CD4-positive, alpha-beta T cell treated with Interleukin-15 for 4 hours (primary cell): ENCODE measurements at regions not wholly inside any gene's neighbourhood (a gene's known extent, or its start where the extent isn't known, plus 50 kb on each side); places are given as distances from the start of the nearest gene placed in this dataset.

Source experiments
- DNase-seq: peaks from one replicate; pipeline ENCODE4 v3.0.0-alpha.2; 2020; ENCODE audit warnings: low spot score

DNA sequence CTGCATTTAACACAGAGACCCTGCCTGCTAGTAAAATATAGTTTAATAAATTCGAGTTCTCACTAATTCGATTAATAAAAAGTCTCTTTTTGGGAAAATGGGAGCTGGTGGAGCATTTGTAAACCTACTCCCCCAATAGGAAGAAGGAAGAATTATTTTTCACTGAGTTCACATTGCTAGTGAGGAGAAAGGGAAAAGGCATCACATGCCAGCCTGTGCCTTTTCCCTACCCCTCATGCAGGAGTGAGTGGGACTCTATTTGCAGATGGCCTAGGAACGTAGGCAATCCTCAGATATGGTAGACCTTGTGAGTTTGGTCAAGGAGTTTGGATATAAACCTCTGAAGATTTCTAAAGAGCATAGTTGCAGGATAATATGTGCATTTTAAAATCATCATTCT lies 218.4 kb upstream of the TRIB2 start:
- no peak for DNase-seq

DNA sequence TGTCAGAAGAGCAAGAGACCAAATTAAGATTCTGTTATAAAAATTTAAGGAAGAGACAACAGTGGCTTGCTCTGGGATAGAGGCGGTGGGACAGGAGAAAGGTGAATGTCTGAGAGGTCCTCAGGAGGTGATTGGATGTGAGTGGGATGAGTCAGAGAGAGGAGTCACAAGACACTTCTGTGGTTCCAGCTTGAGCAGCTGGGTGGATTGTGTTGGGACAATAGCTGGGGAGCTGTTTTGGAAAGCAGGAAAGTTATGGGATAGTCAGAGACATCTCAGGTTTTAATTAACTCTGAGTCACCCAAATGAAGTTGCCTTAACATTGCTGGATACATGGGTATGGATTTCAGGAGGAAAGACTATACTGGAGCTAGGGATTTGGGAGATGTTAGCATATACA lies 218.0 kb upstream of the TRIB2 start:
- DNase-seq = no peak

DNA sequence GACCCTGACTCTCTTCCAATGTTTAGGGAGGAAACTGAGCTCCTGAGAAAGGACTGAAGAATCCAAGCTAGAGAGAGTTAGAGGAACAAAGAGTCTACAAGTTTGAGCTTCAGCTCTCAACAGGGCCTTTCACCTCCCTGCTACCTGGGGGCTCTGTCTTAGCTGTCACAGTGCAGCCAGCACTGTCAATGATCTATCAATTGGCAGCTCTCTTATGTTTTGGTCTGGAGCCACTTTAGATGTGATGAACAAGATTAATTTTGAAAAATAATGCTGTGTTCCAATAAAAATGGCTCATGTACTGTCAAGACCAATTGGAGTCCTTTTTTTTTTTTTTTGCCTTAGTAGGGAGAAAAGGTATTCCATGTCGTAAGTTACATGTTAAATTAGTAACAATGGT lies 215.8 kb upstream of the TRIB2 start:
- no peak for DNase-seq

DNA sequence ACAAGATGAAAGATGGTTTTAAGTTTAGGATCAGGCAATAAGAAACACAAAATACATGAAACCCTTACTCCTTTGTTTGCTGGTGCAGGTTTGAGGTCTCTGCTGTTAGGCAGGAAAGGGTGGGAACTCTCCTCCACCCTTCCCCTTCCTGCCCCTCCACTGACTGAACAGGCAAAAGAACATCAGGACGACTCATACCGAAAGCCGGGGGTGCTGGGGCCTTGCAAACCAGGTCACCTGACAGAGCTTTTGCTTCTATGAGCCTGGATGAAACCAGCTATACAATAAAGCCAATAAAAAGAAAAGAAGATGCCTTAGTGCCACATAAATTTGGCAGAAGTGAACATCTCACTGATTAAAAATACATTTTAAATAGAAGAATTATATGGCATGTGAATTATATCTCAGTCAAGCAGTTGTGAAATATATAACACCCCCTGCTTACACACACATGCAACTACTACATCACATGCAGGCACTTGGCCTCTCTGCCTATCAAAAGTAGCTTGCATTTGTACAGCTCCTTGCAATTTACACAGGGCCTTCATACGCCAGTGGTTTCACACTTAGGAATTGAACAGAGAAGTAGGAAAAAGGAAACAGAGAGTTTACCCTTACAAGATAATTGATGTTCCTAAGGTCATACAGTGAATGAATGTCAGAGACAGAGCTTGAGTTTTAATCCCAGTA lies 215.1 kb upstream of the TRIB2 start:
- DNase-seq = peak; percentile 77

DNA sequence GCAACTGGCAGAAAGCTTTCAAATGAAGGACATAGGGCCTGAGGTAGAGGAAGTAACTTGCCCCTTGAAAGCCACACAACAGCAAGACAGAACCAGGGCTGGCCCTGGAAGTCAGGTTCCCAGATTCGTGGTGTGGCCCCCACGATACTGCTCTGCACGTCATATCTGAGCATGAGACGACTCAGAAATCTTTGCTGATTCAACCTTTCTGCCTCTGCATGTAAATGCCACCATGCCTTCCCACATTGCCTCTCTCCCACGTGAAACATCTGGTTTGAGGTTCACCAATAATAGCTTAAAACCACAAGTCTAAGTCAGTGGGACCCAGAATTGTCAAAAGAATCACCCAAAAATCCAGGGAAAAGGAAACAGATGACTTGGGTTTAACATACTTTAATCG lies 214.0 kb upstream of the TRIB2 start:
- peak; percentile 33 for DNase-seq

DNA sequence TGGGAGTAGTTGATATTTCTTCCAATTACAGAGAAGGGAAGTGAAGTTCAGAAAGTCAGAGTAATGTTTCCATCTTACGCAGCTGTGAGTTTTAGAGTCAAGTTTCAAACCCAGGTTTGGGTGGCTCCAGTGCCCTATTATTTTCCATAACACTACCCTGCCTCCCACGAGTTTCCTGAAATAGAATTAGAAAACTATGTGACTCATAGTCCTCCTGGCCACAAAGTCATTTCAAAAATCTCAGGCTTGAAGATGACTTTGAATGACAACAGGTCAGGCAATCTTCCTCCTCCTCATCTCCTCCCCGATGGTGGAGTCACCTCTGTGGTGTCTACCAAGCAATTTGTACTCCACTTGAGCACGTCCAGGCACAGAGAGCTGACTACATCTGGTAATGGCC lies 212.3 kb upstream of the TRIB2 start:
- peak; percentile 28 for DNase-seq

DNA sequence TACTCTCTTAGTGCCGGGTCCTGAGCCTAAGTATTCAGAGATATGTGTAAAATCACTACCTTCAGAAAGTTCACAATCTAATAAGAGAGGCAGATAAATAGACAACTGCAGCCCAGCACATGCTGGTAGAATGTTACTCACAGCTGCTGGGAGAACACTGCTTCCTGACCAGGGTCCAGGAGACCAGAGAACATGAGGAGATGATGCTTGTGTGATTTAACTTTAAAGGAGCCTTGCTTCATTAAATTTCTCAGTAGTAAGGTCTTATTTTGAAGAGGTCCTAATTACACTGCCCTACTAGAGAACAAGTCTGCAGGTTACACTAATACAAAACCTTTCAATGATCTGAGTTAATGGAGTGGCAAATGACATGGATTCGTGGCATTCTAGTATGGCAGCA lies 209.9 kb upstream of the TRIB2 start:
- no peak for DNase-seq

DNA sequence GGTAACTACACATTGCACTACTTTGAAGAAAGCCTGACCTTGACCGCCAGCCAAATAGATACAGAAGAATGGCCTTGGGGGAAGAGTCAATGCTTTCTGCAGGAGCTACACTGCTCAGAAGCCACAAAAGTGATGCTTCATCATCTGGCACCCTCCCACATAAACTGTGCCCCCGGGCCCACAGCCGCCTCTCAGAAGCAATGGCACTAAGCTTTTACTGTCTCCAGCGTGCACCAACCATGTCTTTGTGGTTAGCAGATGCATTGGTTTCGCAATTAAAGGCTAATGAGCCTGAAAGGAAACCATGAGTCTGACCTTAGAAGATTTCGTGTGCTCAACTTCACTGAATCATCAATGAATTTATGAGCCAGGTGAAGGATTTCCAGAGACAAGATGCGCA lies 209.4 kb upstream of the TRIB2 start:
- DNase-seq = peak; percentile 79

DNA sequence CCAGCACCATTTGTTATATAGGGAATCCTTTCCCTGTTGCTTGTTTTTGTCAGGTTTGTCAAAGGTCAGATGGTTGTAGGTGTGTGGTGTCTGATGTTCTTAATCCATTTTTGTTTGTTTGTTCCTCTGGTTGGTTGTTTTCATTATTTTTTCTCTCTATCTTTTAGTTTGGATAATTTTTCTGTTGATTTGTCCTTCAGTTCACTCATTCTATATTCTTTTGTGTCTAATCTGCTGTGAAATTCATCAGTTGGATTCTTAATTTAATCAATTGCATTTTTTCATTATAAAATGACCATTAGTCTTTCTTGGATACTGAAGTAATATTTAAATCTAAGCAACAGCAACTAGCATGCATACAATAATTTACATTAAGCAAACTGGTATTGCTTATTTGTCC lies 206.7 kb upstream of the TRIB2 start:
- no peak for DNase-seq

DNA sequence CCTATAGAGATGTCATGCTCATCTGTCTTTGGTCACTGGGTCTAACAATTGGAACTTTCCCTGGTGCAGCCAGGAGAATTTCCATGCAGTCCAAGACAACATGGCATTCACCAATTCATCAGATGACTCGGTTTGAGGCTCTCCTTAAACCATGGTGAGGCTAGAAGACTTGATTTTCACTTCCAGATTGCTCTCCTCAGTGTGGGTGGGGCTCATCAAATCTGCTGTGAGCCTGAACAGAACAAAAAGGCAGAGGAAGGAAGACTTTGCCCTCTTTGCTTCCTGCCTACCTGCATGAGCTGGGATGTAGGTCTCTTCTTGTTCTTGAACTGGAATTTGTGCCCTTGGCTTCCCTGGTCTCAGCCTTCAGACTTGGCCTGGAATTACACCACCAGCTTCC lies 203.4 kb upstream of the TRIB2 start:
- no peak for DNase-seq

DNA sequence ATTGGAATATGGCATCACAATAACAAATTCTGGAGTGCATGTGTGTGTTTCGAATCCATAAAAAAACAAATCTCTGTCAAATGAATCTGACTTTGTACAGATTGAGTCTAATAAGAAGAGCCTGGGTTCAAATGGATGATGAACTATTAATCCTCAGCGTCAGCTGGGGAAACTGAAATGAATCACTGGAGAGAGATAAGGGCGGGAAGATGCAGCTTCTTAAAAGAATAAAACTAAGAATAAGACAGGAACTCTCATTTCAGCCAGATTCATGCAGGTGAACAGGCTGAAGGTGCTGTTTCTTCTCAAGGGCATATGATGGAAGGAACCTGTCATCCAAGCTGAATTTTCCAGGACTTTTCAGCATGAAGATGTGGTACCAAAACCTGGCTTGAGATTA lies 202.6 kb upstream of the TRIB2 start:
- DNase-seq = no peak

DNA sequence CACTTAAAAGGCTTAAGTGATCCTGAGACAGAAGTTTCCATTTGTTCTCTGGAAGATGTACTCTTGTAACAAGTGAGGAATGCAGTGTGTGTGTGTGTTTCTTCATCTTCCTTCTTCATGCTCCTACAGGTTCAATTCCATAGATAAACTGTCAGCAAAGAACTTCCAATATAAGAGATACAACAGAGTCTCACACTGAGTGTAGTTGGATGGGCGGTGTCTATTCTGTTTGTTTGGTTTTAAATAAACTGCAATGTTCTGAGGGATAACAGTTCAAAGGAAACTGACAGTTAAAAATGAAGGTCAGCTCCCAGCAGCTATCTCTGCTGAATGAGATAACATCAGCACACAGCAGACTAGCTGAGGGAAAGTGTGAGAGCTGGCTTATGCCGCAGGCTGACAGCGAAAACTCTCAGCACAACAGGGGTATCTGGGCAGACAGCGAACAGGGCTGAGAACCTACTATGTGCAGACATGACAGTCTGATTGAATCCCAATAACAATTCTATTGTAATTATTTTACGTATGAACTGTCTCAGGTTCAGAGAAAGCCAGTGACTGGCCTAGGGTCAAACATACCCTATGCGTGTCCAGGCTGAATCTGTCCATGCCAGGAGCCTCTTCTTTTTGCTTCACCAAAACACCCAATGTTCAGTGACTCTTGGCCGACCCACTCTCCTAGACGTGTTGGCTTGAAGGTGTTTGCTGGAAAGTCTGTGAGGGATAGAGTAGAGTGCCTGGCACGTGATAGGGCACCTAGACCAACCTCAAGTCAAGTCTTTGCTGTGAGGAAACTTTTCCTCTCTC lies 201.9 kb upstream of the TRIB2 start:
- DNase-seq = peak; percentile 57

DNA sequence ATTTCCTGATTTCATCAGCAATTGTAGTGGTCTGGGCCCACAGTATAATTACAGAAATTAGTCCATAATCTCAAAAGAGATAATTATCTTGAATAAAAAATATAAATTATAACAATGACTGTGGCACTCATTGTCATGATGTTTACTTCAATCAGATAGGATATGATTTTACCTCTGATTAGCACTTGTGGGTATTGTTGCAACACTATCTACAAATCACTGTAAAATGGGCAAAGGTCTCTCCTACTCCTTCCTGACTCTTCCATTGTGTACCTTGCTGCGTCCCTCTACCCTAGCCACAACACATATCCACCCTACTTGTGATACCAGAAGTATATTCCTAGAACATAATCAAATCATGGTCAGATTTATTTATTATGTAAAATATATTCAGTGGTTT lies 200.9 kb upstream of the TRIB2 start:
- DNase-seq = no peak

DNA sequence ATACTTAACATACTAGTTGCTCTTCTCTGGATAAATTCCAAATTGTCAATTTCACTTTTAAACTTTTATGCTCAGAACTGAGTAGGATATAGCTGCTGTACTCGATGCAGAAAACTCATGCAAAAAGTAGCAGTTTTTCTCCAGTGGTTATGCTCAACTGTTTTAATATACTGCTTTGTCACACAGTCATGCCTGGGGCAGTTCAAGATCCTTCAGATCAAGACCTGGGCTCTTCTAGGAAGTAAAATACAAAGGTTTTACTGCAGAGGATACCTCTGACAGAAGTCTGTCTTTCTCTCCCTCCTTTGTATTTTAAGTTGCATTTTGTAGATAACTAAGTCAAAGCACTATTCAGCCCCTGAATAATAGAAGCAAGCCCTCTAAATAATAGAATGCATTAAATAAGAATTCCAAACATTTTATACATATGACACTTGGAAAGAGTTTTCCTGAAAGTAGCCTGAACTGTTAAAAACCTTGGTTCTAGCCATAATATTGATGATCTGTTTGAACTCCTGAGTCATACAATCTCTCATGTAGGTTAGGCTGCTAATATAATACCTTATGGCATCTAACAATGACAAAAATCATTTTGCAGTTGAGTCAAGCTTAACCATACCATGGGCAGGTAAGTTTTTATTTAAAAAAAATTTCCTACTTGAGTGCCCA lies 183.3 kb upstream of the TRIB2 start:
- DNase-seq = no peak

DNA sequence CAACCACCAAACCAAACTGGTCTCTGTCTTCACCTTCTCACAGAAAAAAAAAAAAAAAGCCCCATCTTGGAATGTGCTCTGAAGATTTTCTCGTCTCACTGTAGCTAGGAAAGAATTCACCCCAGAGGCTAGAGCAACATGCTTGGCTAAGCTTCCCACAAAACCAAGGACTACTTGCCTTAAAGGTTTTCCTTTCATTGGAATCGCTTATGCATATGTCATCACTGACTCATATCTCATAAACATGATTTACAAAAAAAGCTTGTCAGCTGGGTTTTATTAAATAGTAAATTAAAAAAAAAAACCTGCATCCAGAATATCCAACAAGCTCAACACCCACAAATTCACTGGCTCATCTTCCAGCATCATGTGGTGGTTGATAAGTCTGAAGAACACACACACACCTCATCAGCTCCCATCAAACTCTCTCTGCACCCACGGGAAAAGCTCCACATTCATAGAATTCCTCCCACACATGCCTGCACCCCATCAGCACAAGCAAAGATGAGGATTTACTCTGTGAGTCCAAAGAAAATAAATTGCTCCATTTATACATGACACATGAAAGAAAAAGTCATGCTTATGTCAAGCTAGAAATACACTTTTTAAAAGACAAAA lies 182.0 kb upstream of the TRIB2 start:
- DNase-seq = no peak

DNA sequence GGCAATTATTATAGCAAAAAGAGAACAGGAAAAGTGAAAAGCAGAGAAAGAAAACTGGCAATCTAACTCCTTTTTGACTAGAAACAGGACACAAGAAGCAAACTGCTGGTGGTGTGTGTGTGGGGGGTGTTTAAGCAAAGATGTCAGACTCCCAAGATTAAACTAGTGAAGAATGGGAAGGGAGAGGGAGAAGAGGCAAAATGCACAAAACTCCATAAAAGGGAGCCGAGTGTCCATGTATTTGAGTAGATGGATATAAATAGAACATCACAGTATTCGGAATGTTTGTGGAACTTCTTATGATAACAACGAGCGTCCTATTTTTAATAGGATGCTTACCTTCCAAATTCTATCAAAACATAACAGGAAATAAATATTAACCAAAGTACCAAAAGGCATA lies 179.8 kb upstream of the TRIB2 start:
- no peak for DNase-seq

DNA sequence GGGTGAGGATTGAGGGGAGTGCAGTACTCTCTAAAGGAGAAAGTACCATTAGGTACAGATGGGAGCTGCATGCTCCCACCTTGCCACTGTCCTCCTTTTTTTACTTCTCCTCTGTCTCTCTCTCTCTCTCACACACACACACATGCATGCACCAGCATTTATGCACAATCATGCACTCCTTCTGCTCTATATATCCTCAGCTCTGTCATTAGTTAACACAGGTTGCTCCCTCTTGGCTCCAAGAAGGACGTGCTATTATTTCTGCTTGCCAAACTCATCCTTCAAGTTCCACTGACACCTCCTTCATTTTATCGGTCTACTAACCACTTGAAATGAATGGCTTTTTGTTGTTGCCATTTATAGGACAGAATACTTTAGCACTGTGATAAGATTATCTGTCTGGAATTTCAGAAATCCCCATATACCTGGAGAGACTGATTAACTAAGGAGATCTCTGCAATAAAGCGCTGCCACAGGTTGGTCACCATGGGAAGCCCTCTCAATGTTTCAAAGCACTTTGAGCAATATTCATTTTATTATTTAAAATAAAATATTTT lies 178.5 kb upstream of the TRIB2 start:
- no peak for DNase-seq

DNA sequence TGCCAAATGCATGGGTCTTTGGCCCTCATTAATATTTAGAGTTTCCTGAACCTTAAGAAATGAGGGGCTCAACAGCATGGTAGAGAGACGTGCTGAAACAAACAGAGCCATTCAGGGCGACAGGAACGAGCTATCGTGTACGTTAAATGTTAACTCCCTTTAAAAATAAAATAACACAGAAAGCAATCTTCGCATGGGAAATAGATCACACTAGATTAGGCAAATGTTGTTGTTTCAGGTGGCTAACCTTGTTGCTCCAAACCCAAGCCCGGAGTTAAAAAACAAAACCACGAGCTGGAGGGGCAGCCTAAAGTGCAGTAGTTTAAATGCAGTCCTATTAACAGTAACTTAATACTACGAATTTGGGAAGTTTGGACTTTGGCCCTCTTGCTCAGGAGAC lies 177.4 kb upstream of the TRIB2 start:
- no peak for DNase-seq

DNA sequence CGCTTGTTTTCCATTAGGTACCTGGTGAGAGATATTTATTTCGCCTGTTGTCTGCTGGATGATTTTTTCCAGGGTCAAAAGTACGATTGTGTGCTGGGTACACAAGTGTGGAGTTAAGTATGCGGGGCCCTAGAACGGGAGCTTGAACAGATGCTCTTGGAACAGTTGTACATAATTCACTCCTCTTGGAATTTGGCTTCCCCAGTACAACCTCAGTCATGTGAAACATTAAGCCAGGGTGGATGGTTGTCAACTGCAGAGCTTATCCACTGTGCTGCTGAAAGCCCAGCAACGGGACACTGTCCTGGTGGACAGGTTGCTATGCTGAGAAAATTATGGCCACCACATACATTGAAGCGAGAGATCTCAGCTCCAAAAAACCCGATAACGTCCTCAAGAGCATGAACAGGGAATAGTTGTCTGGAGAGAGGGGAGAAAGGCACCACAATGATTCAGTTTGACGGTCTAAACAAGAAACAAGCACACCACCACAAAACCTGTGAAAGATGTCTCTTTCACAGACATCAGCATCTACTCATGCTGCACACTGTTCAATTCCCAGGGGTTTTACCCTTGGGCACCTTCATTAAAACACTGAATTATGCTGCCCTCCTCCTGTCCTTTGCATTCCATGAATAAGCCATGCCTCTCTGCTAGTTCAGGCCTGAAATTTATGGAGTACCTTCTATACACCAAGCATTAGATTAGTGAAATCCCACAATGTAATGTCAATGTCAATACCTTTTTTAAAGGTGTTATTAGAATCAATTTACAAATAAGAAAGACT lies 176.8 kb upstream of the TRIB2 start:
- DNase-seq = no peak

DNA sequence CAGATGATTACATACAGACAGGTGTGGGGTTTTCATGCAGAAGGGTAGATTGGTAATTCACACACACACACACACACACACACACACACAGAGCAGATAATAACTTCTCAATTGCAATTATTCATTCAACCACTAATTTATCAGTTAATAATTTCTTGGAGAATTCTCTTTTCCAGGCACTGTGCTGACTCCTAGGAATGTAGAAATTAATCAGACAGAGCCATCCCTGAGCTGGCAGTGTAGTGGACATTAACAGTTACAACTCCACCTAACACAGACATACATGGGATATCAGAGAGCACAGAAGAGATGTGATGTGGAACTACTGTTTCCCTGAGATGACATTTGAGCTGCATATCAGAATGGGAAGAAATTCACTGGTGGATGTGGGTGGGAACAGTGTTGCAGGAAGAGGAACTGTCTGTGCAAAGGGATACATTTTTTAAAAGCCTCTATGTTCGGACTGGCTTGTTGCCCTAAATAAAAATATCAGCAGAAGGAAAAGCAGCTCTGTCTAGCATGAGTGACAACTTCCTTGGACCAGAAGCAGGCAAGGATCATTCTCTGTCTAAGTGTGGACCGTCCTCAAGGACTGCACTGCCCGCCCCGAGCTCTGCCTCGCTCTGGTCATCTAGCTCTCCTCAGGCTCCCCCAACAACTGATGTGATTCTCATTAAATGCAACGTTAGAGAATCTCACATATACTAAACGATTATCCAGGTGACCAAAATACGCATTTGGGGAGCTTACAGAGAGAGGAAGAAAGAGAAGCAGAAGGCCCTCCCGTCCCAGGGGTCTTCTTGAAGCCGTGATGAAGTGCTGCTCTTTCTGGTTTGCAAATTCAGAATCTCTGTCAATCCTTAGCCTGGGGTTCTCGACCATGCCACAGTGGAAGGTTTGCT lies 173.4 kb upstream of the TRIB2 start:
- DNase-seq = no peak
